ENCODE measurements at regions not wholly inside any gene's neighbourhood (a gene's known extent, or its start where the extent isn't known, plus 50 kb on each side); places are given as distances from the start of the nearest gene placed in this dataset.

- no peak overlapping the region for H2AK5ac ChIP-seq (ENCODE audit: low read depth, low read length)
- no peaks in the 10 kb centered on the region for H3K4me1 ChIP-seq (replicated peaks in 1 of 4; ENCODE audit: control insufficient read depth in 3 of 4, insufficient read depth in 4 of 4, low read length in 3 of 4)
- H3K9ac ChIP-seq (replicated peaks in 1 of 4; ENCODE audit: extremely low read depth in 1 of 4, low read depth in 3 of 4, low read length in 3 of 4) = no peak overlapping the region
- H3K27me3 ChIP-seq (replicated peaks in 1 of 4; ENCODE audit: control insufficient read depth in 3 of 4, extremely low read depth in 1 of 4, insufficient read depth in 3 of 4, low read length in 3 of 4) = peaks cover 0 to 6% (median 1%) of the 10 kb centered on the region in 4 experiments; a peak in 4 of 7 replicates
- no peak overlapping the region for H3K27ac ChIP-seq (ENCODE audit: low read depth, low read length)
- no peak for DNase-seq (ENCODE audit: low read depth in 1 of 2, low spot score in 2 of 2)
- no peak overlapping the region for H3K56ac ChIP-seq (replicated peaks; ENCODE audit: insufficient read length, low read depth, low read length)
- H3K4me2 ChIP-seq (ENCODE audit: insufficient read depth in 1 of 2, low read depth in 2 of 2, low read length in 2 of 2) = no peak overlapping the region
- no peak overlapping the region for H2BK120ac ChIP-seq (replicated peaks; ENCODE audit: low read depth, low read length)
- H3K4ac ChIP-seq (replicated peaks; ENCODE audit: insufficient read length, low read depth, low read length) = no peak overlapping the region
- H4K20me1 ChIP-seq (replicated peaks in 1 of 2; ENCODE audit: control insufficient read depth in 1 of 2, insufficient read depth in 2 of 2, low read length in 2 of 2) = no peaks in the 10 kb centered on the region
- H3K14ac ChIP-seq (ENCODE audit: insufficient read length) = no peak overlapping the region
- no peak overlapping the region for H4K8ac ChIP-seq (ENCODE audit: extremely low read depth, insufficient read depth, low read length)
- H3K23ac ChIP-seq (ENCODE audit: insufficient read length) = no peak overlapping the region
- H3K18ac ChIP-seq (ENCODE audit: extremely low read depth, low read length) = no peak overlapping the region
- ChIA-PET POLR2A (ENCODE audit: partially characterized antibody) (no interaction called here), CTCF (ENCODE audit: partially characterized antibody) (interaction anchor here (0.9 to 2.5 kb wide), 2 partner anchors 10 to 12 kb away, joined by 3 to 27 read pairs; no protein-coding TSS in a partner anchor)
- no peak overlapping the region for H4K5ac ChIP-seq (ENCODE audit: insufficient read length, low read depth, low read length)
- no peak overlapping the region for H4K91ac ChIP-seq (replicated peaks; ENCODE audit: insufficient read length, low read length)
- H2BK12ac ChIP-seq (ENCODE audit: low read depth, low read length) = no peak overlapping the region
- no peak overlapping the region for H2BK15ac ChIP-seq (ENCODE audit: low read length)
- H2BK5ac ChIP-seq (ENCODE audit: low read depth, low read length) = no peak overlapping the region
- no peak for TF ChIP-seq TBP (IDR thresholded peaks at IDR 0.05; ENCODE audit: low read depth, low read length)
- no peak for TF ChIP-seq TCF12 (IDR thresholded peaks at IDR 0.05; ENCODE audit: low read depth, low read length)
- TF ChIP-seq, protein P1, sequence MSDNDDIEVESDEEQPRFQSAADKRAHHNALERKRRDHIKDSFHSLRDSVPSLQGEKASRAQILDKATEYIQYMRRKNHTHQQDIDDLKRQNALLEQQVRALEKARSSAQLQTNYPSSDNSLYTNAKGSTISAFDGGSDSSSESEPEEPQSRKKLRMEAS (IDR thresholded peaks at IDR 0.05) = no peak
- no peak for TF ChIP-seq TAF1 (IDR thresholded peaks at IDR 0.05; ENCODE audit: low read depth, low read length)
- no peaks in the 10 kb centered on the region for H3K23me2 ChIP-seq (ENCODE audit: low read depth, low read length)
- H2AFZ ChIP-seq (ENCODE audit: low read length) = no peak overlapping the region
- FAIRE-seq = no peak
- H3K36me3 ChIP-seq (ENCODE audit: control insufficient read depth in 2 of 4, insufficient read depth in 4 of 4, low read length in 3 of 4) = no peaks in the 10 kb centered on the region
- no peaks in the 10 kb centered on the region for H3K9me3 ChIP-seq (ENCODE audit: insufficient read depth in 2 of 2, low read depth in 1 of 2, low read length in 1 of 2)
- H3K79me1 ChIP-seq (ENCODE audit: low read depth, low read length) = no peaks in the 10 kb centered on the region
- H2BK20ac ChIP-seq (ENCODE audit: low read length) = no peak overlapping the region
- no peaks in the 10 kb centered on the region for H3K79me2 ChIP-seq (ENCODE audit: control insufficient read depth in 1 of 2, insufficient read depth in 2 of 2, low read length in 2 of 2)
- no peak overlapping the region for H3K4me3 ChIP-seq (ENCODE audit: extremely low read depth in 1 of 4, insufficient read depth in 2 of 4, low read depth in 3 of 4, low read length in 4 of 4)
Measured at GRCh38 chr20:37627767-37628130, 66.1 kb upstream of the CTNNBL1 start.

Data from H1 (cell line).